Panc1 (cell line): ENCODE measurements at regions not wholly inside any gene's neighbourhood (a gene's known extent, or its start where the extent isn't known, plus 50 kb on each side); places are given as distances from the start of the nearest gene placed in this dataset.

Experiments used
- POLR2AphosphoS5 ChIP-seq: IDR thresholded peaks from 2 replicates; pipeline ENCODE4 v1.6.1; 2012; ENCODE audit warnings: mild to moderate bottlenecking, low read depth, low read length, moderate library complexity
- SIN3A ChIP-seq: IDR thresholded peaks from 2 replicates; pipeline ENCODE4 v1.6.1; 2012; ENCODE audit warnings: low read depth, mild to moderate bottlenecking, low read length, moderate library complexity, borderline replicate concordance; ENCODE audit not compliant: insufficient read depth
- TCF7L2 ChIP-seq: IDR thresholded peaks from 2 replicates; pipeline ENCODE4 v1.6.1; 2011; ENCODE audit warnings: mild to moderate bottlenecking, low read depth, low read length, inconsistent platforms
- TF ChIP-seq, protein P1 (sequence below): fragments of 450-650 bp; IDR thresholded peaks from 2 replicates; pipeline ENCODE4 v1.5.1; 2017; ENCODE audit warnings: mild to moderate bottlenecking
- TF ChIP-seq, protein P2 (sequence below), 2 experiments: IDR thresholded peaks; 2 replicates each; pipeline ENCODE4 v1.6.1; 2011 to 2012; ENCODE audit warnings: low read depth in 2 of 2, control low read depth in 1 of 2, low read length in 1 of 2, mild to moderate bottlenecking in 1 of 2, moderate library complexity in 1 of 2; ENCODE audit not compliant: insufficient read depth in 1 of 2

DNA sequence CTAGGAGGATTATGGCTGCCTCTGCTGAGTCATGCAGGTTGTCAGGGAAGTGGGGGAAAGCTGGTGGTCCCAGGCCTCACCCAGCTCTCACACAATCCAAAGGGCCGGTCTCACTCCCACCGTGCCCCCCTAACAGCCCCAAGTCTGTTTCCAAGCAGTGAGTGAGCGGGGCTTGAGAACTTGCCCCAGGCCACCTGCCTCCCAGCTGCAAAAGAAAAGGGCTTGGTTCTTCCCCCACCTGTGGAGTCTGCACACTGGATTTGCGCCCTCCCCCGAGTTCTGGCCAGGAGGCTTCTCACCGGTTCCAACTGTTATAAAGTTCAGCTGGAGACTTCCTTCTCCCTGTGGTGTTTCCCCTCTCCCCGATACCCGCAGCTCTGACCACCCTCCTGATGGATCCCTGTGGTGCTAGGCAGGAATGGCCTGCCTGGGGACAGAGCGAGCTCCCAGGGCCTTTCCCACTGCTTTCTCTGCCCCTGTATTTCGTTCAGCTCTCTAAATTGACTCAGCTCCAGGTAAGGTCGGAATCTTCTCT lies 222.3 kb downstream of the BARHL2 start:
- TF ChIP-seq, protein P1, sequence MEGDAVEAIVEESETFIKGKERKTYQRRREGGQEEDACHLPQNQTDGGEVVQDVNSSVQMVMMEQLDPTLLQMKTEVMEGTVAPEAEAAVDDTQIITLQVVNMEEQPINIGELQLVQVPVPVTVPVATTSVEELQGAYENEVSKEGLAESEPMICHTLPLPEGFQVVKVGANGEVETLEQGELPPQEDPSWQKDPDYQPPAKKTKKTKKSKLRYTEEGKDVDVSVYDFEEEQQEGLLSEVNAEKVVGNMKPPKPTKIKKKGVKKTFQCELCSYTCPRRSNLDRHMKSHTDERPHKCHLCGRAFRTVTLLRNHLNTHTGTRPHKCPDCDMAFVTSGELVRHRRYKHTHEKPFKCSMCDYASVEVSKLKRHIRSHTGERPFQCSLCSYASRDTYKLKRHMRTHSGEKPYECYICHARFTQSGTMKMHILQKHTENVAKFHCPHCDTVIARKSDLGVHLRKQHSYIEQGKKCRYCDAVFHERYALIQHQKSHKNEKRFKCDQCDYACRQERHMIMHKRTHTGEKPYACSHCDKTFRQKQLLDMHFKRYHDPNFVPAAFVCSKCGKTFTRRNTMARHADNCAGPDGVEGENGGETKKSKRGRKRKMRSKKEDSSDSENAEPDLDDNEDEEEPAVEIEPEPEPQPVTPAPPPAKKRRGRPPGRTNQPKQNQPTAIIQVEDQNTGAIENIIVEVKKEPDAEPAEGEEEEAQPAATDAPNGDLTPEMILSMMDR: no peak
- TF ChIP-seq POLR2AphosphoS5 (no peak), SIN3A (no peak), TCF7L2 (no peak)
- TF ChIP-seq, protein P2, sequence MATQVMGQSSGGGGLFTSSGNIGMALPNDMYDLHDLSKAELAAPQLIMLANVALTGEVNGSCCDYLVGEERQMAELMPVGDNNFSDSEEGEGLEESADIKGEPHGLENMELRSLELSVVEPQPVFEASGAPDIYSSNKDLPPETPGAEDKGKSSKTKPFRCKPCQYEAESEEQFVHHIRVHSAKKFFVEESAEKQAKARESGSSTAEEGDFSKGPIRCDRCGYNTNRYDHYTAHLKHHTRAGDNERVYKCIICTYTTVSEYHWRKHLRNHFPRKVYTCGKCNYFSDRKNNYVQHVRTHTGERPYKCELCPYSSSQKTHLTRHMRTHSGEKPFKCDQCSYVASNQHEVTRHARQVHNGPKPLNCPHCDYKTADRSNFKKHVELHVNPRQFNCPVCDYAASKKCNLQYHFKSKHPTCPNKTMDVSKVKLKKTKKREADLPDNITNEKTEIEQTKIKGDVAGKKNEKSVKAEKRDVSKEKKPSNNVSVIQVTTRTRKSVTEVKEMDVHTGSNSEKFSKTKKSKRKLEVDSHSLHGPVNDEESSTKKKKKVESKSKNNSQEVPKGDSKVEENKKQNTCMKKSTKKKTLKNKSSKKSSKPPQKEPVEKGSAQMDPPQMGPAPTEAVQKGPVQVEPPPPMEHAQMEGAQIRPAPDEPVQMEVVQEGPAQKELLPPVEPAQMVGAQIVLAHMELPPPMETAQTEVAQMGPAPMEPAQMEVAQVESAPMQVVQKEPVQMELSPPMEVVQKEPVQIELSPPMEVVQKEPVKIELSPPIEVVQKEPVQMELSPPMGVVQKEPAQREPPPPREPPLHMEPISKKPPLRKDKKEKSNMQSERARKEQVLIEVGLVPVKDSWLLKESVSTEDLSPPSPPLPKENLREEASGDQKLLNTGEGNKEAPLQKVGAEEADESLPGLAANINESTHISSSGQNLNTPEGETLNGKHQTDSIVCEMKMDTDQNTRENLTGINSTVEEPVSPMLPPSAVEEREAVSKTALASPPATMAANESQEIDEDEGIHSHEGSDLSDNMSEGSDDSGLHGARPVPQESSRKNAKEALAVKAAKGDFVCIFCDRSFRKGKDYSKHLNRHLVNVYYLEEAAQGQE (IDR thresholded peaks at IDR 0.05; ENCODE audit: insufficient read depth in 1 of 2, low read depth in 2 of 2, low read length in 1 of 2): no peak
